A549 (cell line): ENCODE measurements at regions not wholly inside any gene's neighbourhood (a gene's known extent, or its start where the extent isn't known, plus 50 kb on each side); places are given as distances from the start of the nearest gene placed in this dataset.

Experiments
- ATAC-seq, 2 experiments: fragments of 200-7000 bp in 1 of 2; fragments of >200 bp in 1 of 2; cut with Nextera tagmentation in 1 of 2; cut with Tn5 transposase in 1 of 2; 3 replicates each; pipeline versions ENCODE4 v1.8.0 to v1.9.1; 2018 to 2020; ENCODE audit warnings: mild to moderate bottlenecking in 1 of 2, moderate library complexity in 1 of 2
- CTCF ChIA-PET: fragments of 300-600 bp; sonication (Branson Sonifier 250); formaldehyde crosslinking; extraction: SDS; loops from one replicate; lab custom pipeline; 2021; ENCODE audit warnings: antibody characterized with exemption, inconsistent platforms; lab: Yijun Ruan, JAX
- POLR2A ChIA-PET: fragments of 350-600 bp; formaldehyde crosslinking; extraction: SDS; loops from one replicate; lab custom pipeline; 2021; ENCODE audit warnings: antibody characterized with exemption, inconsistent platforms; lab: Yijun Ruan, JAX
- DNase-seq, 2 experiments: peaks; one replicate each; pipeline versions ENCODE4 v3.0.0 to v3.0.0-alpha.2; 2011 to 2016; ENCODE audit warnings: low read depth in 1 of 2, low spot score in 1 of 2
- FAIRE-seq: peaks from 2 replicates; lab custom pipeline; 2011; peaks lifted over from hg19 to GRCh38; lab: Jason Lieb, UNC
- H3K27ac ChIP-seq, 2 experiments: fragments of >200 bp; sonication (Bioruptor Twin); formaldehyde crosslinking; 3 replicates each; pipeline ENCODE4 v1.5.1; 2016 to 2017
- H3K4me1 ChIP-seq: fragments of >200 bp; sonication (Bioruptor Twin); formaldehyde crosslinking; 3 replicates; pipeline ENCODE4 v1.6.1; 2016
- H3K4me2 ChIP-seq: fragments of >200 bp; sonication (Bioruptor Twin); formaldehyde crosslinking; 3 replicates; pipeline ENCODE4 v1.6.1; 2016
- H3K4me3 ChIP-seq: fragments of >200 bp; sonication (Bioruptor Twin); formaldehyde crosslinking; 3 replicates; pipeline ENCODE4 v1.5.1; 2016
- H3K9me3 ChIP-seq: fragments of >200 bp; sonication (Bioruptor Twin); formaldehyde crosslinking; 3 replicates; pipeline ENCODE4 v1.6.1; 2016
- CBX2 ChIP-seq: fragments of 200-600 bp; sonication (generic); IDR thresholded peaks from 2 replicates; pipeline ENCODE4 v1.6.1; 2016; ENCODE audit warnings: low read depth, mild to moderate bottlenecking, borderline replicate concordance
- CBX8 ChIP-seq: fragments of 200-600 bp; sonication (generic); IDR thresholded peaks from 2 replicates; pipeline ENCODE4 v1.6.1; 2016
- CHD4 ChIP-seq: fragments of 200-600 bp; sonication (generic); IDR thresholded peaks from 2 replicates; pipeline ENCODE4 v1.6.1; 2016; ENCODE audit warnings: antibody characterized with exemption, mild to moderate bottlenecking, borderline replicate concordance
- EP300 ChIP-seq, 2 experiments: fragments of >200 bp; sonication (Bioruptor Twin); formaldehyde crosslinking; IDR thresholded peaks; 2 replicates in 1 of 2; 3 replicates in 1 of 2; pipeline ENCODE4 v1.6.1; 2016 to 2017
- ESRRA ChIP-seq: fragments of 150-350 bp; IDR thresholded peaks from 2 replicates; pipeline ENCODE4 v1.6.1; 2014; ENCODE audit warnings: mild to moderate bottlenecking, low read length, borderline replicate concordance
- FOSB ChIP-seq: fragments of 250-450 bp; sonication (Bioruptor Pico); IDR thresholded peaks from 2 replicates; pipeline ENCODE4 v1.5.0; 2020; ENCODE audit warnings: mild to moderate bottlenecking, moderate library complexity
- FOXS1 ChIP-seq: fragments of 250-450 bp; sonication (Bioruptor Pico); IDR thresholded peaks from 2 replicates; pipeline ENCODE4 v1.5.0; 2020; ENCODE audit warnings: mild to moderate bottlenecking, moderate library complexity
- GATA3 ChIP-seq: IDR thresholded peaks from 2 replicates; pipeline ENCODE4 v1.6.1; 2012; ENCODE audit warnings: borderline replicate concordance
- HES2 ChIP-seq: fragments of >200 bp; sonication (Bioruptor Twin); formaldehyde crosslinking; IDR thresholded peaks from 2 replicates; pipeline ENCODE4 v1.6.1; 2016
- JUNB ChIP-seq: fragments of >200 bp; sonication (Bioruptor Twin); formaldehyde crosslinking; IDR thresholded peaks from 2 replicates; pipeline ENCODE4 v1.6.1; 2016
- KDM1A ChIP-seq: fragments of 200-600 bp; sonication (generic); IDR thresholded peaks from 2 replicates; pipeline ENCODE4 v1.6.1; 2016; ENCODE audit warnings: low read depth, mild to moderate bottlenecking
- MAZ ChIP-seq: fragments of 150-350 bp; IDR thresholded peaks from 2 replicates; pipeline ENCODE4 v1.6.1; 2014; ENCODE audit warnings: antibody characterized with exemption, low read depth, low read length, borderline replicate concordance
- RAD21 ChIP-seq, 2 experiments: fragments of >200 bp in 1 of 2; sonication (Bioruptor Twin) in 1 of 2; formaldehyde crosslinking in 1 of 2; IDR thresholded peaks in 1 of 2; conservative IDR thresholded peaks in 1 of 2; 2 replicates in 1 of 2; 3 replicates in 1 of 2; pipeline ENCODE4 v1.6.1; 2012 to 2018; ENCODE audit warnings: inconsistent platforms in 1 of 2
- RARB ChIP-seq: fragments of 250-450 bp; sonication (Bioruptor Pico); IDR thresholded peaks from 2 replicates; pipeline ENCODE4 v1.8.0; 2021; ENCODE audit warnings: mild to moderate bottlenecking, moderate library complexity
- RCOR1 ChIP-seq: fragments of 150-350 bp; IDR thresholded peaks from 2 replicates; pipeline ENCODE4 v1.6.1; 2014; ENCODE audit warnings: antibody characterized with exemption, low read length, low read depth
- REST ChIP-seq: fragments of 200-600 bp; sonication (generic); IDR thresholded peaks from 2 replicates; pipeline ENCODE4 v1.6.1; 2016; ENCODE audit warnings: antibody characterized with exemption, mild to moderate bottlenecking, moderate library complexity
- RNF2 ChIP-seq: fragments of 200-600 bp; sonication (generic); IDR thresholded peaks from 2 replicates; pipeline ENCODE4 v1.6.1; 2016; ENCODE audit warnings: low read depth, mild to moderate bottlenecking, antibody characterized with exemption, moderate library complexity, borderline replicate concordance
- USF2 ChIP-seq: fragments of 450-650 bp; IDR thresholded peaks from 2 replicates; pipeline ENCODE4 v1.6.1; 2014; ENCODE audit warnings: antibody characterized with exemption
- ZFP36 ChIP-seq: fragments of 450-650 bp; IDR thresholded peaks from 2 replicates; pipeline ENCODE4 v1.6.1; 2014; ENCODE audit warnings: borderline replicate concordance; ENCODE audit not compliant: partially characterized antibody
- WGBS: methylation state at CpG from one replicate; pipeline ENCODE4 v1.1.6; 2017; ENCODE audit errors: missing lambda C conversion rate; 5-methylcytosine and 5-hydroxymethylcytosine counted together
- TF ChIP-seq, protein P1 (sequence below): IDR thresholded peaks from 2 replicates; pipeline ENCODE4 v1.6.1; 2012
- TF ChIP-seq, protein P2 (sequence below): fragments of >200 bp; sonication (Bioruptor Twin); formaldehyde crosslinking; IDR thresholded peaks from 3 replicates; pipeline ENCODE4 v1.5.1; 2016

DNA sequence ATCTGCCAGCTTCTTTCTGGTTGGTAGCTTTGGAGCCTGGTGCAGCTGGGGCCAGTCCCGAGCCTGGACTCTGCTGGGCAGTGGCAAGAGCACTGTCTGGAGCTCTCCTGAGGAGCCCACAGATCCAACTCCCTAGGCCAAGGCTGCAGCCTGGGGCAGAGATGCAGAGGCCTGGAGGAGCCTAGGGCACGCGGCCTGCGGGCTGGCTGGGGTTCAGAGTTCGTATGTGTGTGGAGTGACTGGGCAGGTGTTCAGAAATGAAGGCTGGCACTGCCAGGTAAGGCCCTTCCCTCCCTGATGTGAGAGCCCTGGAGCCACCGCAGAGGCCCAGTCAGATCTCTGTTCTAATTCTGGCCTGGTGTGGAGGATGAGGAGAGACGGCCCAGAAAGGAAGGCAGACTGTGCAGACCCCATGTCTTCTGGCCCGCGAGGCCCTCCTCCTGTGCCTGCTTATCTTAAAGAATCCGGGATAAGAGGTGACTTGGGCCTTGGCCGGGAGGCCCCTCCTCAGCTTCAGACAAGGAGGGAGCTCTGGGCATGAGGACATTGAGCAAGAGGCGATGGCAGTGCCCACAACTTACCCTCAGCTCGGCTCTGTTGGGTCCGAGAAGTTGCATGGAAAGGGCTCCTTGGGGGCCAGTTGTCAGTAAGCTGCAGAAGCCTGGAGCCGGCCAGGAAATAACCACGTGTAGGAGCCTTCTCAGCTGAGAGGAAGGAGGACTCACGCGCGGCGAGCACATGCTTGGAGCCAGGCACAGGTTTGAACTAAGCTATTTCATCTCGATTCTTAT lies 62.2 kb upstream of the B3GAT1 start:
- DNase-seq (no peak), ATAC-seq (no peak), FAIRE-seq (no peak)
- no peak overlapping the region for H3K4me3 ChIP-seq
- no peak overlapping the region for H3K27ac ChIP-seq
- ChIA-PET POLR2A (no interaction called here), CTCF (no interaction called here)
- TF ChIP-seq GATA3 (no peak), MAZ (no peak), REST (no peak)
- TF ChIP-seq, protein P1, sequence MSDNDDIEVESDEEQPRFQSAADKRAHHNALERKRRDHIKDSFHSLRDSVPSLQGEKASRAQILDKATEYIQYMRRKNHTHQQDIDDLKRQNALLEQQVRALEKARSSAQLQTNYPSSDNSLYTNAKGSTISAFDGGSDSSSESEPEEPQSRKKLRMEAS, result no peak
- WGBS, result 49% methylated on average over 10 of the region's 21 CpGs
- no peaks in the 10 kb centered on the region for H3K9me3 ChIP-seq
- no peaks in the 10 kb centered on the region for H3K4me1 ChIP-seq
- no peak overlapping the region for H3K4me2 ChIP-seq

- CTCF ChIA-PET, result no interaction called here
- 9% methylated on average over 6 of the region's 9 CpGs for WGBS
- ATAC-seq, result no peak
Observed at GRCh38 chr11:134471716-134472455, 59.8 kb upstream of the B3GAT1 start.

DNA sequence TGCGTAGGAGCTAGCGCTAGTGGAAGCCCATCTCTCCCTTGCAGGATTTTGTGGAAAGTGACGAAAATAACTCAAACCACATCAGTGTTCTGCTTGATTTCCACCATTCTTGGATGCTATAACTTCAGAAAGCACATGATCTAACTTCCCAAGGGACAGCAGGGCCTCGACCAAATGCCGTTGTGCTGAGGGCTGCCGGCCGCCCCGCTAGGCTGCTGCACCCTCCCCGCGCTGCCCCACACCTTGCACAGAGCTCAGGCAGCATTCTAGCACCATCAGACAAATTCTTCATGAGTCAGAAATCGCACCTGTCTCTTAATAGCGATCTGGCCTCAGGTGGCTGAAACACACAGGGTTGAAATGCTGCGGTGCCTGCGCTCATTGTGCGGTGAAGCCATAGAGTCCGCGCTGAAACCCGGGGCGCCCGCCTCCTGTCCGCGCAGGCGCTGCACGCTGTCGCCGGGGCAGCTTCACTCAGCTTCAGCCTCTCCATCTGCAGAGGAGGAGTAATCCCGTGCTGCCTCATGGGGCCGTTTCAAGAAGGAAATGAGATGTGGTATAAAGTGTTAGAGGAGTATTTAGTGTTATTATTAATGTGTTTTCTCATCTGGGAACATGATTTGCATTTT lies 59.2 kb upstream of the B3GAT1 start:
- CTCF ChIA-PET, result no interaction called here
- WGBS, result 34% methylated on average over 17 of the region's 28 CpGs
- H3K4me2 ChIP-seq, result no peak overlapping the region
- H3K4me1 ChIP-seq, result no peaks in the 10 kb centered on the region
- no peak for FAIRE-seq
- no peak for DNase-seq
- POLR2A ChIA-PET, result no interaction called here
- H3K27ac ChIP-seq, result no peak overlapping the region
- no peaks in the 10 kb centered on the region for H3K9me3 ChIP-seq
- H3K4me3 ChIP-seq, result no peak overlapping the region
- no peak for ATAC-seq
- TF ChIP-seq, protein P1, result no peak
- no peak for TF ChIP-seq CBX2
- no peak for TF ChIP-seq KDM1A
- TF ChIP-seq EP300 (IDR thresholded peaks at IDR 0.05), result no peak
- no peak for TF ChIP-seq RAD21 (conservative IDR thresholded peaks at IDR 0.05 in 1 of 2, IDR thresholded peaks at IDR 0.05 in 1 of 2)
- no peak for TF ChIP-seq FOSB (CRISPR knock-in tag)
- TF ChIP-seq RARB (CRISPR knock-in tag), result no peak
- TF ChIP-seq RCOR1, result no peak
- TF ChIP-seq GATA3, result no peak
- no peak for TF ChIP-seq JUNB
- no peak for TF ChIP-seq CHD4
- no peak for TF ChIP-seq USF2
- TF ChIP-seq, protein P2, sequence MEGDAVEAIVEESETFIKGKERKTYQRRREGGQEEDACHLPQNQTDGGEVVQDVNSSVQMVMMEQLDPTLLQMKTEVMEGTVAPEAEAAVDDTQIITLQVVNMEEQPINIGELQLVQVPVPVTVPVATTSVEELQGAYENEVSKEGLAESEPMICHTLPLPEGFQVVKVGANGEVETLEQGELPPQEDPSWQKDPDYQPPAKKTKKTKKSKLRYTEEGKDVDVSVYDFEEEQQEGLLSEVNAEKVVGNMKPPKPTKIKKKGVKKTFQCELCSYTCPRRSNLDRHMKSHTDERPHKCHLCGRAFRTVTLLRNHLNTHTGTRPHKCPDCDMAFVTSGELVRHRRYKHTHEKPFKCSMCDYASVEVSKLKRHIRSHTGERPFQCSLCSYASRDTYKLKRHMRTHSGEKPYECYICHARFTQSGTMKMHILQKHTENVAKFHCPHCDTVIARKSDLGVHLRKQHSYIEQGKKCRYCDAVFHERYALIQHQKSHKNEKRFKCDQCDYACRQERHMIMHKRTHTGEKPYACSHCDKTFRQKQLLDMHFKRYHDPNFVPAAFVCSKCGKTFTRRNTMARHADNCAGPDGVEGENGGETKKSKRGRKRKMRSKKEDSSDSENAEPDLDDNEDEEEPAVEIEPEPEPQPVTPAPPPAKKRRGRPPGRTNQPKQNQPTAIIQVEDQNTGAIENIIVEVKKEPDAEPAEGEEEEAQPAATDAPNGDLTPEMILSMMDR, result no peak
- no peak for TF ChIP-seq HES2

More at GRCh38 chr11:134471716-134472455, 59.8 kb upstream of the B3GAT1 start:
- Histone ChIP-seq H3K4me3 (no peak overlapping the region), H3K4me1 (no peaks in the 10 kb centered on the region), H3K9me3 (no peaks in the 10 kb centered on the region), H3K4me2 (no peak overlapping the region), H3K27ac (no peak overlapping the region)
- DNase-seq (no peak), FAIRE-seq (no peak)
- POLR2A ChIA-PET, result no interaction called here
- TF ChIP-seq, protein P2, result no peak
- TF ChIP-seq ZFP36, result no peak
- no peak for TF ChIP-seq CHD4
- TF ChIP-seq RNF2, result no peak
- no peak for TF ChIP-seq CBX8
- TF ChIP-seq ESRRA, result no peak
- no peak for TF ChIP-seq FOXS1 (CRISPR knock-in tag)
- no peak for TF ChIP-seq JUNB
